Right lobe of liver (tissue), 6 donors: ENCODE measurements at regions not wholly inside any gene's neighbourhood (a gene's known extent, or its start where the extent isn't known, plus 50 kb on each side); places are given as distances from the start of the nearest gene placed in this dataset.
"Not testable (repeated sequence)": the region's sequence is repeated elsewhere in the genome, so short reads cannot be mapped to it uniquely, and the experiment has no call there.

Source experiments
- ATAC-seq, 4 donors: fragments of 200-7000 bp; cut with Tn5 transposase; one replicate each; pipeline ENCODE4 v1.9.1; 2020; ENCODE audit warnings: mild to moderate bottlenecking in 4 of 4, moderate library complexity in 4 of 4
- DNase-seq, 3 donors: peaks; one replicate each; pipeline ENCODE4 v3.0.0-alpha.2; 2020
- H3K27ac ChIP-seq, 3 donors: fragments of 200-600 bp; one replicate each; pipeline ENCODE4 v1.8.0; 2022
- H3K27me3 ChIP-seq, 2 donors: fragments of 200-600 bp; one replicate each; pipeline ENCODE4 v1.8.0; 2022
- H3K36me3 ChIP-seq, 4 donors: fragments of 200-600 bp; sonication (generic) in 1 of 4; one replicate each; pipeline versions ENCODE4 v1.5.1 to v1.8.0; 2017 to 2022; ENCODE audit warnings: control low read depth in 1 of 4
- H3K4me1 ChIP-seq, 4 donors: fragments of 200-600 bp; sonication (generic) in 1 of 4; one replicate each; pipeline versions ENCODE4 v1.5.1 to v1.8.0; 2017 to 2022; ENCODE audit warnings: control low read depth in 1 of 4
- H3K4me3 ChIP-seq, 3 donors: fragments of 200-600 bp; one replicate each; pipeline ENCODE4 v1.8.0; 2022
- H3K9me3 ChIP-seq, 4 donors: fragments of 200-600 bp; sonication (generic) in 1 of 4; one replicate each; pipeline versions ENCODE4 v1.5.1 to v1.8.0; 2017 to 2022; ENCODE audit warnings: control low read depth in 1 of 4
- POLR2A ChIP-seq: fragments of 450-650 bp; IDR thresholded peaks from one replicate; pipeline ENCODE4 v1.6.1; 2017; ENCODE audit warnings: antibody characterized with exemption, mild to moderate bottlenecking
- WGBS: methylation state at CpG from one replicate; pipeline ENCODE4 v1.1.6; 2018; ENCODE audit warnings: low coverage, low lambda C conversion rate; ENCODE audit not compliant: insufficient coverage; ENCODE audit errors: missing lambda C conversion rate; 5-methylcytosine and 5-hydroxymethylcytosine counted together
- intact Hi-C, 2 donors: fragments of 100-400 bp; cut with DNase I; formaldehyde crosslinking; loops; one replicate each; pipeline versions ENCODE4 v1.11.2 to v1.14.1; 2022
- TF ChIP-seq, protein P1 (sequence below), 4 donors: fragments of 200-600 bp in 3 of 4; fragments of 450-650 bp in 1 of 4; IDR thresholded peaks; one replicate each; pipeline versions ENCODE4 v1.5.1 to v1.8.0; 2016 to 2022; ENCODE audit warnings: antibody characterized with exemption in 4 of 4, mild to moderate bottlenecking in 2 of 4
- donor health status: DM: no; HTN: yes; CAD: no.
- donor health status: DM: no; HTN: no; CAD: no.
- donor health status: DM: no; HTN: no; CAD: no.
- donor health status: DM: no; HTN: yes; CAD: no.
- donor health status: DM: no; HTN: yes; CAD: no.

DNA sequence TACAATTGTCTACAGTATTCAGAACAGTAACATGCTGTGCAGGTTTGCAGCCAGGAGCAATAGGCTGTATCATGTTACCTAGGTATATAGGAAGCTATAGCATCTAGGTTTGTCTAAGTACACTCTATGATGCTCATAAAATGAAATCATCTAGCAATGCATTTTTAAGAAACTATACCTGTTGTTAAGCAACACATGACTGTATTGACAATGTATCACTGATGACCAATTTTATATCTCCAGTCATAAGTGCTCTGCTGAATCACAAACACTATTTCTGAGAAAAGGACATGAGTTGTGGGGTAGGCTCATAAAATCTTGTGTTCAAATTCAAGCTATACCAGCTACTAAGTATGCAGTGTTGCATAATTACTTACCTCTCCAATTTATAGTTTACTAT lies 501.3 kb downstream of the CD109 start:
- Histone ChIP-seq H3K36me3 (no peaks in the 10 kb centered on the region), H3K4me3 (no peak overlapping the region), H3K4me1 (no peaks in the 10 kb centered on the region), H3K9me3 (no peaks in the 10 kb centered on the region), H3K27ac (no peak overlapping the region), H3K27me3 (no peaks in the 10 kb centered on the region)
- intact Hi-C loops: no loop called here
- TF ChIP-seq, protein P1, sequence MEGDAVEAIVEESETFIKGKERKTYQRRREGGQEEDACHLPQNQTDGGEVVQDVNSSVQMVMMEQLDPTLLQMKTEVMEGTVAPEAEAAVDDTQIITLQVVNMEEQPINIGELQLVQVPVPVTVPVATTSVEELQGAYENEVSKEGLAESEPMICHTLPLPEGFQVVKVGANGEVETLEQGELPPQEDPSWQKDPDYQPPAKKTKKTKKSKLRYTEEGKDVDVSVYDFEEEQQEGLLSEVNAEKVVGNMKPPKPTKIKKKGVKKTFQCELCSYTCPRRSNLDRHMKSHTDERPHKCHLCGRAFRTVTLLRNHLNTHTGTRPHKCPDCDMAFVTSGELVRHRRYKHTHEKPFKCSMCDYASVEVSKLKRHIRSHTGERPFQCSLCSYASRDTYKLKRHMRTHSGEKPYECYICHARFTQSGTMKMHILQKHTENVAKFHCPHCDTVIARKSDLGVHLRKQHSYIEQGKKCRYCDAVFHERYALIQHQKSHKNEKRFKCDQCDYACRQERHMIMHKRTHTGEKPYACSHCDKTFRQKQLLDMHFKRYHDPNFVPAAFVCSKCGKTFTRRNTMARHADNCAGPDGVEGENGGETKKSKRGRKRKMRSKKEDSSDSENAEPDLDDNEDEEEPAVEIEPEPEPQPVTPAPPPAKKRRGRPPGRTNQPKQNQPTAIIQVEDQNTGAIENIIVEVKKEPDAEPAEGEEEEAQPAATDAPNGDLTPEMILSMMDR (IDR thresholded peaks at IDR 0.05): no peak
- TF ChIP-seq POLR2A: no peak
- ATAC-seq: no peak
- no peak for DNase-seq

DNA sequence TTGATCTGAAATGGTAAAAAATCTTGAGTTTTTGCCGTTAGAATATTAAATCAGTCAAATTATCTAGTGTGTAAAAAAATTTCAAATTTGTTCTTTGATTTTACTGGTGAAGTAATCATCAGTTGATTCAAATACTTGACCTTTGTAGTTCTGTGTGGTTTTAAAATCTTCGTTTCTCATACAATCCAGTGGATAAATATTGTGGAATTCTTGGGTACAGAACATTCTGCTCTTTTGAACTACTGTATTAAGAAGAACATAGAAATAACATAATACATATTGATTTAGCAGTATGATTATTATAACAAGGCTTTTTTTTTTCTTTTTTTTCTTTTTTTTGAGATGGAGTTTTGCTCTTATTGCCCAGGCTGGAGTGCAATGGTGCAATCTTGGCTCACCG lies 491.8 kb downstream of the CD109 start:
- 58% methylated on average over 3 of the region's 3 CpGs for WGBS
- TF ChIP-seq, protein P1 (IDR thresholded peaks at IDR 0.05): no peak
- TF ChIP-seq POLR2A: no peak
- H3K4me1 ChIP-seq: no peaks in the 10 kb centered on the region

DNA sequence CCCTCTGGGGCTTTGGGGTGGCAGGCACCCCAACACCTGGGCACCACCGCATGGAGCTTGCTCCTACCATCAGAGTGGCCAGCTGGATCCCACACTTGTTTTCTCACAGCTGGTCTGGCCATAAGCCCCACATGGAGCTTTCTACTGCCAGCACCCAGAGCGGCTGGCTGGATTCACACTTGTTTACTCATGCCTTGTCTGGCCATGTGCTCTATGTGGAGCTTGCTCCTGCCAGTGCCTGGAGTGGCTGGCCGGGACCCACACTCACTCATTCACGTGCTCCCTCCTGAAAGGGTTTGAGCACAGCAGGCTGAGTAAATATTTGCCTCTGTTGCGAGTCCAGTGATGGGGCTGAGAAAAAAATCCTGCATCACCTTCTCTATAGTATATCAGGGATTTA lies 487.0 kb downstream of the CD109 start:
- H3K4me1 ChIP-seq: no peaks in the 10 kb centered on the region
- peak in 2 of 3 donors; percentile 38 to 75 for DNase-seq
- H3K9me3 ChIP-seq: no peaks in the 10 kb centered on the region

More for the DNA sequence above, 491.8 kb downstream of the CD109 start:
- ATAC-seq (no peak), DNase-seq (no peak)
- H3K9me3 ChIP-seq: no peaks in the 10 kb centered on the region
- no peak overlapping the region for H3K27ac ChIP-seq
- intact Hi-C loops: no loop called here
- H3K4me3 ChIP-seq: no peak overlapping the region
- H3K36me3 ChIP-seq: no peaks in the 10 kb centered on the region
- no peaks in the 10 kb centered on the region for H3K27me3 ChIP-seq

DNA sequence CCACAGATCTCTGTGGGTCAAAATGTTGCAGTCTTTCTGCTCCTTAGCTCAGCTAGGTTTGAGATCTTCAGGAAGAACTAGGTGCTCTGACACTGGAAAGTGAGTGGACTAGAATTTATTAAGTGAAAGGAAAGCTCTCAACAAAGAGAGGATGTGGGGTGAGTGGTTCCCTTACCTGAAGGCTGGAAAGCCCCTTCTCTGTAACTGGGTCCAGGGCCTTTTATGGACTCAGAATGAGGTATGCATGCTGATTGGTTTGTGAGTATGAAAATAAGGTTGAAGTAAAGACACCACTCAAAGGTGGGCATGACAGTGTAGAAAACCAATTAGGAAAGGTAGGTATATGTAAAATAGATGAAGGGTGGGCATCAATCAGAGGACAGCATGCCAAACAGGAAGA lies 485.5 kb downstream of the CD109 start:
- ATAC-seq: no peak
- H3K9me3 ChIP-seq: no peaks in the 10 kb centered on the region
- no peak overlapping the region for H3K4me3 ChIP-seq

More for the DNA sequence above, 487.0 kb downstream of the CD109 start:
- H3K27ac ChIP-seq: no peak overlapping the region
- intact Hi-C loops: no loop called here
- no peaks in the 10 kb centered on the region for H3K27me3 ChIP-seq
- H3K4me3 ChIP-seq: no peak overlapping the region
- no peaks in the 10 kb centered on the region for H3K36me3 ChIP-seq
- no peak for TF ChIP-seq POLR2A
- WGBS: 36% methylated on average over 3 of the region's 5 CpGs
- peak; percentile 28 to 97 (median 58) for ATAC-seq

DNA sequence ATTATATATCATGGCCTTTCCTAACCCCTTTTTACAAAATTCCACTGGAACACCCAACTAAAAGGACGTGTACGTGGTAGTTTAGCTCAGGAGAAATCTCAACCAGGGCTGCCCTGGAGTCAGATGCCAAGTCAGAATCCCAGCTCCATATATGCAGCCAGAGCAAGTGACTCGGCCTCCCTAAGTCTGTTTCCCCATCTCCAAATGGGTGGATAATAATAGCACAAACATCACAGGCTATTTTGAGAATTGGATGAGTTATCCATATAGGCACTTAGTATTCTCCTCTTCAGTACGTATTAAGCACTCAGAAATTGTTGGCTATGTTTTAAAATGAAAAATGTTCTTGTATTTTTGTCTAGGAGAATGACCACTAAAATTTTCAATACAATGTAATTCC lies 481.5 kb downstream of the CD109 start:
- no peak overlapping the region for H3K27ac ChIP-seq
- TF ChIP-seq, protein P1 (IDR thresholded peaks at IDR 0.05): no peak
- no peak for TF ChIP-seq POLR2A
- DNase-seq (no peak), ATAC-seq (no peak)
- intact Hi-C loops: no loop called here
- no peaks in the 10 kb centered on the region for H3K36me3 ChIP-seq
- 55% methylated on average over 4 of the region's 4 CpGs for WGBS
- no peaks in the 10 kb centered on the region for H3K4me1 ChIP-seq
- no peaks in the 10 kb centered on the region for H3K9me3 ChIP-seq
- H3K4me3 ChIP-seq: no peak overlapping the region
- H3K27me3 ChIP-seq: no peaks in the 10 kb centered on the region

More for the DNA sequence above, 485.5 kb downstream of the CD109 start:
- intact Hi-C loops: no loop called here
- Histone ChIP-seq H3K4me1 (no peaks in the 10 kb centered on the region), H3K27me3 (no peaks in the 10 kb centered on the region), H3K27ac (no peak overlapping the region), H3K36me3 (no peaks in the 10 kb centered on the region)
- no peak for TF ChIP-seq POLR2A
- TF ChIP-seq, protein P1 (IDR thresholded peaks at IDR 0.05): no peak
- no peak for DNase-seq

DNA sequence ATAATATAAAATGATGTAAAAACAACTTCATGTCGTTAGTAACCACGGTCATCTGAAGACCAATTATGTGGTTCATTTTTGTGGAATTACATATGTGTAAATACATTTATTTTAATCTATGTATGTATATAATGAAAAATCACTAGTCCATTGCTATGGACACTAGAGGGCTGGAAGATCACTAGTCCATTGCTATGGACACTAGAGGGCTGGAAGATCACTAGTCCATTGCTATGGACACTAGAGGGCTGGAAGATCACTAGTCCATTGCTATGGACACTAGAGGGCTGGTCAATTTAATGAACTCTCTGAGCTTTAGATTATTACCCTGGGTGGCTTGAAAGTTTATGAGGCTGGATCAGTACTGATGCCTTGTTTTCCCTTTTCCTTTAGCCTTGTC lies 474.5 kb downstream of the CD109 start:
- ATAC-seq: peak in 1 of 4 donors; percentile 18
- H3K9me3 ChIP-seq, H3K36me3 ChIP-seq, DNase-seq, H3K27ac ChIP-seq, H3K4me1 ChIP-seq, intact Hi-C loops, H3K27me3 ChIP-seq, H3K4me3 ChIP-seq: not testable (repeated sequence)
- 80% methylated on average over 2 of the region's 2 CpGs for WGBS
